Right renal pelvis (tissue), 4 donors: ENCODE measurements at regions not wholly inside any gene's neighbourhood (a gene's known extent, or its start where the extent isn't known, plus 50 kb on each side); places are given as distances from the start of the nearest gene placed in this dataset.
A peak's percentile ranks its signal among the peaks of the same experiment; 100 is the strongest.
"Not testable (repeated sequence)": the region's sequence is repeated elsewhere in the genome, so short reads cannot be mapped to it uniquely, and the experiment has no call there.

Experiments used
- DNase-seq, 4 donors: peaks; one replicate each; pipeline ENCODE4 v3.0.0-alpha.2; 2013; ENCODE audit warnings: low read depth in 4 of 4, low spot score in 3 of 4, missing footprints in 1 of 4

- DNase-seq, result no peak
Measured at GRCh38 chr7:68730194-68730593, 868.1 kb upstream of the AUTS2 start.

- no peak for DNase-seq
Measured at GRCh38 chr7:68730964-68731363, 867.3 kb upstream of the AUTS2 start.

GRCh38 chr7:68733219-68734153 is 864.8 kb upstream of the AUTS2 start:
- no peak for DNase-seq

GRCh38 chr7:68734431-68734830 is 863.8 kb upstream of the AUTS2 start:
- no peak for DNase-seq

- DNase-seq, result no peak
Measured at GRCh38 chr7:68739306-68739705, 859.0 kb upstream of the AUTS2 start.

GRCh38 chr7:68744036-68744435 is 854.2 kb upstream of the AUTS2 start:
- DNase-seq, result no peak

- no peak for DNase-seq
Measured at GRCh38 chr7:68748934-68749900, 849.1 kb upstream of the AUTS2 start.

- DNase-seq, result no peak
Measured at GRCh38 chr7:68752485-68753178, 845.6 kb upstream of the AUTS2 start.

- DNase-seq, result no peak
Measured at GRCh38 chr7:68754414-68754813, 843.9 kb upstream of the AUTS2 start.

GRCh38 chr7:68756986-68757495 is 841.2 kb upstream of the AUTS2 start:
- no peak for DNase-seq

GRCh38 chr7:68760556-68760955 is 837.7 kb upstream of the AUTS2 start:
- DNase-seq, result no peak

GRCh38 chr7:68767462-68767861 is 830.8 kb upstream of the AUTS2 start:
- no peak for DNase-seq

- no peak for DNase-seq
Measured at GRCh38 chr7:68770649-68771048, 827.6 kb upstream of the AUTS2 start.

GRCh38 chr7:68776326-68776725 is 821.9 kb upstream of the AUTS2 start:
- DNase-seq, result no peak

- DNase-seq, result no peak
Measured at GRCh38 chr7:68783684-68784083, 814.6 kb upstream of the AUTS2 start.

GRCh38 chr7:68785036-68785435 is 813.2 kb upstream of the AUTS2 start:
- DNase-seq, result no peak

- DNase-seq, result peak in 2 of 4 donors; percentile 40
Measured at GRCh38 chr7:68787566-68787965, 810.7 kb upstream of the AUTS2 start.

GRCh38 chr7:68788529-68788928 is 809.7 kb upstream of the AUTS2 start:
- not testable (repeated sequence) for DNase-seq

GRCh38 chr7:68789597-68789996 is 808.7 kb upstream of the AUTS2 start:
- no peak for DNase-seq

- no peak for DNase-seq
Measured at GRCh38 chr7:68792351-68792750, 805.9 kb upstream of the AUTS2 start.

- no peak for DNase-seq
Measured at GRCh38 chr7:68793513-68793912, 804.8 kb upstream of the AUTS2 start.
